Hypothalamus (tissue), 51 donors: ENCODE measurements at regions not wholly inside any gene's neighbourhood (a gene's known extent, or its start where the extent isn't known, plus 50 kb on each side); places are given as distances from the start of the nearest gene placed in this dataset.
"Not testable (repeated sequence)": the region's sequence is repeated elsewhere in the genome, so short reads cannot be mapped to it uniquely, and the experiment has no call there.

Experiments
- DNase-seq, 51 donors: peaks; one replicate each; lab custom pipeline; 2025; lab: John Stamatoyannopoulos, UW

GRCh38 chr14:38044710-38045109 lies 163.0 kb upstream of the SSTR1 start:
- no peak for DNase-seq

- no peak for DNase-seq
Observed at GRCh38 chr14:38045461-38045860, 162.2 kb upstream of the SSTR1 start.

- DNase-seq = no peak
Observed at GRCh38 chr14:38046160-38046559, 161.5 kb upstream of the SSTR1 start.

- no peak for DNase-seq
Observed at GRCh38 chr14:38047195-38047902, 160.4 kb upstream of the SSTR1 start.

- DNase-seq = no peak
Observed at GRCh38 chr14:38053666-38054065, 154.0 kb upstream of the SSTR1 start.

GRCh38 chr14:38056270-38056669 lies 151.4 kb upstream of the SSTR1 start:
- DNase-seq = no peak

- not testable (repeated sequence) for DNase-seq
Observed at GRCh38 chr14:38062223-38062622, 145.5 kb upstream of the SSTR1 start.

- DNase-seq = no peak
Observed at GRCh38 chr14:38063711-38064320, 143.9 kb upstream of the SSTR1 start.

GRCh38 chr14:38065106-38065762 lies 142.5 kb upstream of the SSTR1 start:
- no peak for DNase-seq

DNA sequence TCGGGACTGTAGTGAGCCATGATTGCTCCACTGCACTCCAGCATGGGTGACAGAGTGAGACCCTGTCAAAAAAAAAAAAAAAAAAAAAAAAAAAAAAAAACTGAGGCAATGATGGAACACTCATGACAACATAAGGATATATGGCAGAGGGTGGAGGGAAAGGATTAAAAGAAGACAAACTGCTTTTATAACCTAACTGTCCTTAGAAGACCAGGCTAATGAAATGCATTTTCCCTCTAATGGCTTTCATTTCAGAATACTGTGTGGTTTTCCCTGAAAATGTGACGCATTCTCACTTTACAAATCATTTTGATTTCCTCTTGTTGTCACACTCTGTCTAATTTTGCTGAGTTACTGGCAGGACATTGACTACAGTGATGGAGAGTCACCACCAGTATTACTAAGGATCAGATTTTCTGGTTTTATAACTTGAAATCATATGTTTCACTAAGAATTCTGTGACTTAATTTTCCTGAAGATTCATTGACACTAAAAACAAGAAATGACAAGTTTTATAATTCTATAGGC lies 137.6 kb upstream of the SSTR1 start:
- DNase-seq = no peak

- DNase-seq = no peak
Observed at GRCh38 chr14:38073641-38074040, 134.1 kb upstream of the SSTR1 start.

DNA sequence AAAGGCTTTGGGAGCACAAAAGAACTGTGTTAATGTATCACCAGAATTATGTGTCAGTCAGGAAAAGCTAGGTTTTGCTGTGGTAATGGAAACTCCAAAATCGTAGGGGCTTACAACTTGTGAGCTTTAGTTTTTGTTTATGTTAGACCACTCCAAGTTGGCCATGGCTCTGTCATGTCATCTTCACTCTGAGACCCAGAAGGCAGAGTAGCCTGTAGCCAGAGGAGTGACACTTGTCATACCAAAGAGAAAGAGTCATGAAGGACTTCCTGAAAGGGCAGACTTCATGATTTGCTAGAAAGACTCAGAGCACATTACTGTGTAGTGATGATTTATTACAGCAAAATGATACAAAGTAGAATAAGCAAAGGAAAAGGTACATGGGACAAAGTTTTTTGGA lies 133.6 kb upstream of the SSTR1 start:
- DNase-seq = no peak

DNA sequence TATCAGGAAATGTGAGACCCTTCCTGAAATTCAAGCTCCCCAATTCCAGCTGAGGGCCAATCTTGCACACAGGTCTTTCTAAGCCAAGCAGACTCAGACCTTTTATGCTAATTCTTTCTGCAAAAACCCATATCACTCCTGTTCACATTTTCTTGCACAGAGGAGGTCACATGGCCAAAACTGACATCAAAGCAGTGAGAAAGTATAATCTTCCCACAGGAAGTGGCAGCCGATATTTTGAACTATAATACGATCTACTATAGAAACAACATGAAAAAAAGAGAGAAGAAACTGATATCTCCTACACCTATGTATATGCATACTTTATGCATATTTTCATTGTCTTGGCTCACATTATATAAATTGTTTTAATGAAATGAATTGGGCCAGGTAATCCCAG lies 132.9 kb upstream of the SSTR1 start:
- no peak for DNase-seq

DNA sequence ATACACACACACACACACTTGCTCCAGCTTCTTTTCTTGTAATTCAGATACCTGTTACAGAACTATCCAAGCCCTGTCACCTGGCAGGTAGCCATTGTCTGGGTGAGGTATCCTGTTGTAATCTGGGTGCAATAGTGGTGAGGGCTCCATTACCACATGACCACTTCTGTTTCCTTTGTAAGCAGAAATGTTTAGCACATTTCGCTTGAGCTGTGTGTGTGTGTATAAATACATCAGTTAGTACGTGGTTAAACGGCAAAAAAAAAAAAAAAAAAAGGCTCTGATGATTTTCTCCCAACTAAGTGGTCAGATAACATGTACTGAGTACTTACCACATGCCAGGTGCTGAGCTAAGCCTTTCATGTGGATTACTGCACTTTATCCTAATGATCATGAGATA lies 129.3 kb upstream of the SSTR1 start:
- DNase-seq = no peak

GRCh38 chr14:38079268-38079667 lies 128.4 kb upstream of the SSTR1 start:
- DNase-seq = no peak

DNA sequence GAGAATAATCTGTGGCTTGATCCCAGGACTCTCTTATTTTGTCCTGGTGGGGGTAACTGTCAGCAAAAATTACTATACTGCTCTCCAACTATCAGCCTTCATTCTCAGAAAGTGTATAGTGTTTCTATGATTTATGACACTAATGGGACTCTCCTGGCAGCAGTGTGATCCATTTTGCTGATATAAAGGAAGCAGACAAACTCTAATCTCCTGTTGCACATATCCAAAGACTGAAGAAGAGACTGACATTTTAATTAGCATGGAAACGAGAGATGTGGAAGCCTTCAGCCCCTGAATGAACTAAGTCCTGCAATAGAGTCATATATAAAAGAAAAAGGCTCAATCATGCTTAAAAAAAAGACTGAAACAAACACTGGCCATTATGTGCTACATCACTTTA lies 127.8 kb upstream of the SSTR1 start:
- DNase-seq = no peak

- no peak for DNase-seq
Observed at GRCh38 chr14:38080696-38081095, 127.0 kb upstream of the SSTR1 start.

DNA sequence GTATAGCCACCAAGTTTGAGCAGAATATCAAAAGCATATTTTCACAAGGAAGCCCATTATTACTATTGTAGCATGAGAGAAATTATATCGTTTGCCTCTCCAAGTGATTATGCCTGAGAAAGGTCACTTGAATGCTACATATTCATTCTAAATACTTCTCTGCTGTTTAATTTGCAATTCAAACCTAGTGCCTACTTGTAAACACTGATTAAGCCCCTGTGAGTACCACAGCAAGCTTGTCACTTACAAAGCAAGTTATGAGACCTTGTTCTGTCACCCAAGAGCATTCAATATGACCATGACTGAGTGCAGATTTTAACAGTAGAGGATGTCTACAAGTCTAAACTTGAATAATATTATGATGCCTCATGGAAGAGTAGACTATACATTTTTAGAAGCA lies 124.7 kb upstream of the SSTR1 start:
- DNase-seq = no peak

DNA sequence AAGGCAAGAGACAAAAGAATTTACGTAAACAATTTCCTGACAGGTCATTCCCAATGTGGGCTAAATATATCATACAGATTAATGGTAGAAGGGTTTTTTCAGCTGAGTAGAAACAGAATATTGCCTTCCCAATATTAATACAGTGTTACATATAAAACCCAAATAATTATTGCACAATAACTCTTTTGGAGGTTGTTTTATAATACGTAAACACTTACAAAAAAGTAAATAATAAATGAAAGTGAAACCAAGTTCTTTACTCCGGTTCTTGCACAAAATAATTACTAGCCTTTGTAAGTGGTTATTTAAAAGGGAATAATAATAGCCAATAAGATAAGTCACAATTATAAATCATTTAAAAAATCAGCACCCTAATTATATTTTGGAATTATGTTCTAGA lies 118.6 kb upstream of the SSTR1 start:
- DNase-seq = no peak

GRCh38 chr14:38090506-38090905 lies 117.2 kb upstream of the SSTR1 start:
- DNase-seq = no peak

- DNase-seq = no peak
Observed at GRCh38 chr14:38098074-38098836, 109.4 kb upstream of the SSTR1 start.
